OCI-LY7 (cell line): ENCODE measurements at regions not wholly inside any gene's neighbourhood (a gene's known extent, or its start where the extent isn't known, plus 50 kb on each side); places are given as distances from the start of the nearest gene placed in this dataset.

Experiments
- EZH2phosphoT487 ChIP-seq: fragments of 200-600 bp; sonication (generic); IDR thresholded peaks from 2 replicates; pipeline ENCODE4 v1.6.1; 2018; ENCODE audit warnings: low read depth, borderline replicate concordance, mild to moderate bottlenecking, mixed run types, antibody characterized with exemption, low read length, moderate library complexity, mixed read lengths
- TF ChIP-seq, protein P1 (sequence below): fragments of 200-600 bp; sonication (generic); conservative IDR thresholded peaks from 2 replicates; pipeline ENCODE4 v1.5.1; 2014; ENCODE audit warnings: mild to moderate bottlenecking, antibody characterized with exemption, low read length, moderate library complexity, mixed read lengths

DNA sequence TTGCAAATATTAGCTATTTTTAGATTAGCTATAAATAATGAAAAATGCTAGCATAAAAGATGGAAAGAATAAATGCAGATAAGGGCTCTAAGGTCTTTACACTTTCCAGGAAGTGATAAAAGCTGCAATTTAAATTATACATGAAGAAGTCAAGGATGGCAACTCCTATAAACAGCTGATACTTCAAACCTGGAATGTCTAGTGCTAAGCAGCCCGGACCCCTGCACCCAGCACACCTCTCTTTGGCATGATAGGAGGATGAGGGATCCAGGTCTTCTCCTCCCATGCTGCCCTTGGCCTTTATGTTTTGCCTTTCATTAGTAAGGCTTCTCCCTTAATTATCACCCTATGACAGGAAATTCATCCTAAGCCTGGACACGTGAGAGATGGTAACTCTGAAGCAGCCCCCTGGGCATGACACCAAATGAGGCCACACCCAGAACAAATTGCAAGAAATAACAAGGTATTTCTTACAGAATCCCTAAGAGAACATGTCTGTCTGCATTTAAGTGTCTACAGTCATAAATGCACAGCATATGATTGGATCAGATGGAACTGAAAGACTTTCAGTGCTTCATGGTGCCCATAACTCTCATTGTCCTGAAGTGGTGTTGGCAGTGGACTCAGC, 158.3 kb upstream of the PRSS1 start:
- TF ChIP-seq, protein P1, sequence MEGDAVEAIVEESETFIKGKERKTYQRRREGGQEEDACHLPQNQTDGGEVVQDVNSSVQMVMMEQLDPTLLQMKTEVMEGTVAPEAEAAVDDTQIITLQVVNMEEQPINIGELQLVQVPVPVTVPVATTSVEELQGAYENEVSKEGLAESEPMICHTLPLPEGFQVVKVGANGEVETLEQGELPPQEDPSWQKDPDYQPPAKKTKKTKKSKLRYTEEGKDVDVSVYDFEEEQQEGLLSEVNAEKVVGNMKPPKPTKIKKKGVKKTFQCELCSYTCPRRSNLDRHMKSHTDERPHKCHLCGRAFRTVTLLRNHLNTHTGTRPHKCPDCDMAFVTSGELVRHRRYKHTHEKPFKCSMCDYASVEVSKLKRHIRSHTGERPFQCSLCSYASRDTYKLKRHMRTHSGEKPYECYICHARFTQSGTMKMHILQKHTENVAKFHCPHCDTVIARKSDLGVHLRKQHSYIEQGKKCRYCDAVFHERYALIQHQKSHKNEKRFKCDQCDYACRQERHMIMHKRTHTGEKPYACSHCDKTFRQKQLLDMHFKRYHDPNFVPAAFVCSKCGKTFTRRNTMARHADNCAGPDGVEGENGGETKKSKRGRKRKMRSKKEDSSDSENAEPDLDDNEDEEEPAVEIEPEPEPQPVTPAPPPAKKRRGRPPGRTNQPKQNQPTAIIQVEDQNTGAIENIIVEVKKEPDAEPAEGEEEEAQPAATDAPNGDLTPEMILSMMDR: no peak
- TF ChIP-seq EZH2phosphoT487: no peak
